ENCODE measurements at regions not wholly inside any gene's neighbourhood (a gene's known extent, or its start where the extent isn't known, plus 50 kb on each side); places are given as distances from the start of the nearest gene placed in this dataset.

DNA sequence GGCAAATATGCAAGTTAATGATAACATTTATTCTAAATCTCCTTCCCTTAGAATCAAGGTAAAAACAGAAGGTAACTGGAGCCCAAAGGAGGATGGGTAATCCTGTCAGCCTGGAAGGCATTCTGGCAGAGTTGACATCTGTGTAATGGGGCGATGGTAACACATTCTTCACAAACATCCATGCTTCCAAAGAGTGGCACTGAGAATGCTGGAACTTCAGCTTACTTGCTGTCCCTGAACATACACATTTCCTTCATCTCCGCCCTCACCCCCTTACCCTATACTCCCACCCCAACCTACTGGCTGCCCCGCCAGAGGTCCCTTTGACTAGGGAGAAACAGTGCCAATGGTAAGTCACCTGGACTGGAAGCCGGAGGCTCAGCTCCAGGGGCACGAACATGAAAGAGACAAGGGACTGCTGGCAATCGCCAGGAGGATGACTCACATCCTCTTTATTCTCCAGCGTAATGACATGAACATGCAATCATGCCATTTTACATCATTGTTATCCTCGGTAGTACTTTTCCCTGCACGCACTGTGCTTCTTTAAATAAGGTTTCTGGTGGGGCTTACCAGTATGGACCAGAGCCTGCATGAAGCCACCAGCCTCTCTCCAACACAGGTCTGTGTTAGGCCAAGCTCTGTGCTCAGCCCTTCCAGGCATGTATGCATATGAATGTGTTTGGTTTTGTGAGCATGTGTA is 694.2 kb upstream of the TENM3 start:
- FAIRE-seq = no peak

DNA sequence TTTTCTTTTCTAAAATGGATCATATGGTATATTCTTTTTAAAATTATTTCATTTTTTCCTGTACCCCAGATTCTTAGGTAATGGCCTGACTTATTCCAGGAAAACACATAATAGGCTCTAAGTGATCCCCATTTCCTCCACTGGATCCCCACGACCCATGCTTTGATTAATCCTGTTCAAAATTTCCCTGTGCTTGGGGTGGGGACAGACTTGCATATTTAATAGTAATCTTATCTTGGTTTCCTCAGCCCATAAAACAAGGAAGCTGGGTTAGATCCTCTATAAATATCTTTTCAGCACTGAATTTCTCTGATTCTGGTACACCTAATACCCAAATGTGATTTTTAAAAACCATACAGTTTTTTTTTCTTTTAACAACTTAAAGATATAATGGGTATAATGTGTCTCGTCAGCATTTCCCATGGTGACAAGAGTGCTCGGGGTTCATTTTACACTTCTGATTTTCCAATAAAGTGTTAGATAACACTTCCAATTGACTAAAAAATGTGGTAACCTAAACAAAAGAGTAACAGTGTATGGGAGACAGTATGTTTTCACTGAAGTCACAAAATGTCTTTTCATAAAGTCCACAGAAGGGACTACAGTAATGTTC is 693.5 kb upstream of the TENM3 start:
- no peak for FAIRE-seq

DNA sequence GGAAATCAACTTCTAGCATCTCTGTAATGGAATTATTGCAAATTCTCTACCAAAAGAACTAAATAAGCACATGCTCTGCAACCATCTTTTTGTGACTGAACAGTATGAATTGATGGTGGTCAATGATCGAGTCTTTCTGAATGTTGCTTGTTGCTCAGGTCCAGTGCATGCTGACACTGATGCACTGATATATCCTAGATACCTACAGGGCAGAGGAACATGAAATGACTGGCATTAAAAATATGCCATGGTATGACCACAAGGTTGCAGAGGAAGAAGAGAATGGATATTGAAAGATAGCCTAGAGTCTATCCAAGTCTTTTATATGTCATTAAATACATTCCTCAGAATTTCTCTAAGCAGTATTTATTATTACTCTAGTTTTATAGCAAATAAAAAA is 692.8 kb upstream of the TENM3 start:
- no peak for FAIRE-seq

DNA sequence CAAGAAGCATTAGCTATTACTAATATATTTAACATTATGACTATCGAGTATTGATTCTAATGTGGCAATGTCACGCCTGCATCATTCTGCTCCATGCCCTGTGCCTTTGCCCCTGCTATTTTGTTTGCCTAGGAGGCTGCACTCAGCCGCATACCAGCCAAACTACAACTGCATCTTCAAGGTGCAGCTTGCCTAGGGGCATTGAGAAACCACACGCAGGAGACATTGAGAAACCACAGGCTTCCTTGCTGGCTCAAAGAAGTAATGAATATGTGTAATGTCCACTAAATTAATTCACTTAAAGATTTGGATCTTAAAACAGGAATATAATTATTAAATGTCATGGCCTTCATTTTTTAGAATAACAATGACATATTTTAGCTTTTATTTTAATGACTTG is 683.6 kb upstream of the TENM3 start:
- FAIRE-seq = no peak

DNA sequence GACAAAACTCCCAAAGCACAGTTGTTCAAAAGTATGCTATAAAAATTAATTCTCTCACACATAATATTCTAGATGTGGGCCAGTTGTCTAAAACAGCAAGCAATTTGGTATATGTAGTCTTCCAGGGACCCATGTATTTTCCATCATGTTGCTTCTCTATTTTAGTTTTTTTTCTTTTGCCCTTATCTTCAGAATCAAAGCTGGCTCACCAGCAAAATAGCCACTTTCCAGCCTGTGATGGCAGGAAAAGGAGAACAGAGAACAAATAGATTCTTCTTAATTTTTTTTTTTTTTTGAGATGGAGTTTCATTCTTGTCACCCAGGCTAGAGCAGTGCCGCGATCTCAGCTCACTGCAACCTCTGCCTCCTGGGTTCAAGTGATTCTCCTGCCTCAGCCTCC is 680.8 kb upstream of the TENM3 start:
- FAIRE-seq = no peak

DNA sequence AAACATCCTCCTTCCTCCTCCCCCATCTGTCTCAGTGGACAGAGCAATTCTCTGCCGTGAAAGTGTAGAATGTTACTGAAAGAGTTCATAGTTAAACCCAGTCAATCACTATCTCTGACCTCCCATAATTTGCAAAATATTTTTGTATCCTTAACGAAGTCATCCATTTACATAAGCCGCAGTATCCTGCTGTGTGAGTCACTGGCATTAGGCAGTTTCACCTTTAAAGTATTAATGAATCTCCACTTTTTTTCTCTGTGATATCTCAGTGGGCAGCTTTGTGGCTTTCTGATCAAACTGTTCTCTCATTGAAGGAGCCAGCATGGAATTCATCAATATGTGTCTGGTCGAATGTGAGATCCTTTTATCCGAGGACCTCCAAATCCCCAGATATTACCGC is 678.6 kb upstream of the TENM3 start:
- no peak for FAIRE-seq

DNA sequence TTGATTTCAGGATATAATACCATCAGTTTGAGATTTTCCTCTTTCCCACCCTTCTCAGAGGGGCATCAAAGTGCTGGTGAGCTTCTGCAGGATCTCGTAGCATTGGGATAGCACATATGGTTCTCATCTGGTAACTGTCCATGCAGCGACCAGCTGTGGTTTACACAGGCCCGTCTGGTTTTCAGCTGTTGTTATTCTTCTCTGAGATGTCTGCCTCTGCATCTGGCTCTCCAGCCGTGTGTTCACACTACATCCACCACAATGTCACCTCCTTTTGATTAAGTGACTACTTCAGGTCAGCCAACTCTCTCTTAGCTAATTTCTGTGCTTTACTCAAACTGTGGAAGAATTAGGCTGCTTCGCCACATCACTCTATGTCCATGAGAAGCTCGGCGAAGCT is 676.7 kb upstream of the TENM3 start:
- no peak for FAIRE-seq

DNA sequence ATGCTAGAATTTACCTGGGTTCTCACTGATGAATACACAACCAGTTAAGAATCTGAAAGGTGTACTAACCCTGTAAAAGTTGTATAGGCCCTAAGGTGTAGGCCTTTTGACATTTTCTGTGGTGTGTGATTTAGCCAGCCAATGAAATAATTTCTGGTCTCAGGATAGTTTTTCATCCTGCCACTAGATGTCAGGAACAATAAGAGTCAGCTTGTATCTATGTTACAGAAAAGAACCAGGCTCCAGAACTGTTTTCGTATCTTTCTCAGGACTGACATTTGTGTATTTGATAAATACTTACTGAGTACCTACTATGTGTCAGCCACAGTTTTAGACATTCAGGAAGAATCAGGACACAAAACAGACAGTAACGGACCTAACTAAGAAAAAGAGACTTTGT is 673.6 kb upstream of the TENM3 start:
- no peak for FAIRE-seq

DNA sequence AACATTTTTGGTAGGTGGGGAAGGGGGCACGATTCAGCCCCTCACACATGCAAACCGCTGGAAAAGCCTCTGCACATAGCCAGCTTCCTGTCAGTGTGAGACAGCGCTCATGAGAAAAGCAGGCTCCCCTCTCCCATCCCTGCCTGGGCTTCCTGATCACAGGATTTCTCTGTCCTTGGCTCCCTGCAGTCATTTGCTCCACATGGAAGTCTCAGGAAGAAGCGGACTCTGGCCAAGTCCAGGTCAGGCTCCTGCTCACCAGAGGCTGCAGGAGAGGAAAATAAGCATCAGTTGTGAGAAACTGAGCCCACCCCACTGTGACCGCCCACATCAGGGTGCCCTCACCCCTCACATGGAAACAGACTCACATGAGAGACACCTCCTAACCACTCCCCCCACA is 664.3 kb upstream of the TENM3 start:
- no peak for FAIRE-seq

DNA sequence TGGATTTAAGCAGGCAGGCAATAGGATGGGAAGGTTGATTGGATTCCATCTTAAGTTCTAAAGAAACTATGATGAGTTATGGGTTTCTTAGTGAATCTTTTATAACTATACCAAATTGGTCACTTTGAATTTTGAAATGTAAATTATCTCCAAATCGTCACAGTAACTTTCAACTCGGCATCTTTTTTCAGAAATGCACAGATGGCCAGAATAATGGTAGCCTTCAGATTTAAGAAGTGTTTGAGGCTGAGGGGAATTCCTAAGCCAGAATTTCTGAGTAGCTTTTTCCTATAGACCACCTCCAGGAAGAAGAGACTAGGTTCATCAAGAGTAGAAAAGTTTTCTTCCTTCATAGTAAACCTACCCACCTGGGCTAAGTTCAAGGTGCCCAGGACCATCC is 663.7 kb upstream of the TENM3 start:
- FAIRE-seq = no peak

DNA sequence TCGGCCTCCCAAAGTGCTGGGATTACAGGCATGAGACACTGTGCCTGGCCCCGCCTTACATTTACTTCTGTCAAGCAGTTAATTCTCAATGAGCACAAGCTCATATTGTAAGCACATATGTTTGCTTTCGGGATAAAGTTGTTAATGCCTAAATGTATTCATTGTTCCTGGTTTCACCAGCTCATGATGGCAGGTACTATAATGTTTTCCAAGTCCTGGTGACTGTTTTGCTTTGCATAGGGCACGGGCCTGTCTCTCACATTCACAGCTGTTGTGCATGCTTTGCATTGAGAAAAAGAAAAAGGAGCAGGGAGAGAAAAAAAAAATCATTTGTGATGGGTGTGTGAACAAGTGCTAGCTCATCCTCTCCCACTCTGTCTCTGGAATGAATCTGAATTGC is 661.2 kb upstream of the TENM3 start:
- FAIRE-seq = no peak

DNA sequence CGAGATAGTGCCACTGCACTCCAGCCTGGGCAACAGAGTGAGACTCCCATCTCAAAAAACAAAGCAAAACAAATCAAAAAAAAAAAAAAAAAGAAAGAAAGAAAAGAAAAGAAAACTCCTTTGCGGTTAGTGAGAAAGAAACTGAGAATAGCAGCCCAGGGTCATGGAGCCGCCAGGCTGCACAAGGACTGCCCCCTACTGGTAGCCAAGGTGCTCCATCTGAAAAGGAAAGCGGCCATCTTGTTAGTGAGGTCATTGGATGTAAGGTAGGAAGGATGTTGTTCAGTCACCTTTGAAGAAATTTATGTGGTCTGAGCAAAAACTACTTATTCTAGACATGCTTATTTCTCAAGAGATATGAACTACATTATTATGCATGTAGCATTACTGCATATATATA is 660.6 kb upstream of the TENM3 start:
- FAIRE-seq = no peak

DNA sequence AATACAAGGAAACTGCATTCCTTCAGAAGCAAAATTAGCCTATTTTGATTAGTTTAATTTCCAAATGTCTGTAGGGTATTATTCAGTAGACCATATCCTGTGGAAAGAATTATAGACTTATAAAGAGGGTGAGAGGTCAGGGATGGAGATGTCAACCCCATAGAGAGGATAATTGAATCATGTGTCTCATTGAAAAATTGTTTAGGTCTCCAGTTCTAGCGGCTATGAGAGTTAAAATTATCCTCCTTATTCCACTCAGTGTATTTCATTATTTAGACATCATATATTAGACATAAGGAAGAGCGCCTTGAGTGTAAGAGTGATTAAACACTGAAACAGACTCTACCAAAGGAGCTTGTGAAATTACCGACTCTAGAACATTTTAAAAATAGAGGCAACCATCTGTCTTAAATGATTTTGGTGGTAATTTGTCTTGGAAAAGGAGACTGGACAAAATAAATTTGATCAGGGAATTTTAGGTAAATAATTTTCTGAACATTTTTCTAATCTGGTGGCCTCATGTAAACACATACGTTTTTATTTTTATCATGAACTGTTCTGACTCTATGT is 654.4 kb upstream of the TENM3 start:
- FAIRE-seq = no peak

DNA sequence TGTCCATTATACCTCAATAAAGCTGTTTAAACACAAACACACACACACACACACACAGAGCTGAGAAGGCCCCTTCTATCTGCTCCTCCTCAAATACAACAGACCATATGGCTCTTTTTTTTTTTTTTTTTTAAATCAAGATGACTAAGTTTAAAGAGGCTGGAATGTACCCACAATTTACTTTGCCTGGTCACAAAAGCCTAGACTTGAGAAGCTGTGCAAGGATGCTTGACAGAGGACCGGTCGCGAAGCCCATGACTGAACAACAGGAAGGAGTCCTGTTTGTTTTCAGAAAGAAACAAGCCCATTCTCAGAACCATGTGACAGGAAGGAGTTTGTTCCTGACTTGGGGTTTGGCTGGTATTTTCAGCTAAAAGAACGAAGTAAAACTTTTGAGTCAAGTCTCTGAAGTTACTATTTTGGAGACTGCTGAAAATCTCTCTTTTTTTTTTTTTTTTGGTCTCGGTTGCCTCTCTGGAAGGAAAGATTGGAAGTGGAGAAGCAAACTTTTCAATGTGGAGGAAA is 650.9 kb upstream of the TENM3 start:
- FAIRE-seq = no peak

DNA sequence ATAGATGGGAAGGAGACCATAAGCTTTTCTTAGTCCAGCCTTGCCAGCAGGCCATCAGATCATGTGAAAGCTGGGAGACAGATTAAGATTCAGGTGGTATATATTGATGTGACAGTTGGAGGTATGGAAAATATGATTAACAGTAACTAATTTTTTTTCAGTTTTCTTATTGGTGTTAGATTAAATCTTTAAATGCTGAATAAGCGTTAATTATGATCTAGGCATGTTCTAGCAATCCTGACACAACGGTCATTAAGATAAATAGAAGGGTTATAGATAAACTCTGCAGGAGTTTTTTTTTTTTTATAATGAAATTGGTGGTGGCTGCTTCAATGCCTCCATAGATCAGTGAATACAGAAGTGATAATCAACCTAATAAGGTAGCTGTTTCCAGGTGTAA is 649.5 kb upstream of the TENM3 start:
- no peak for FAIRE-seq

DNA sequence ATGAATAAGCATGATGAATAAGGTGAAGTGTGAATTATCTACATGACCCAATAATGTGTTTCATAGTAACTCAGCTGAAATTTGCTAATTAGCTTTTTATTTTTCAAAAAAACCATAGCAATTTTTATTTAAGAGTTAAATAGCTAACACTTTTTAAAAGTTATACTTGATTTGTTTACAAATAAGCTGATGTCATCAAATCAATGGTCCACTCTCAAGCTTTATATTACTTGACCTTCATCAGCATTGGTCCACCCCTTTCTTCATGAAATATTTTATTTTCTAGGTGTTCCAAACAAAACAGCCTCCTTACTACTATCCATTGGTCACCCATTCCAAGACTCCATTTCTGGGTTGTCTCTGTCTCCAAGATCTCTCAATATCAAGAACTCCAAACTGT is 649.0 kb upstream of the TENM3 start:
- no peak for FAIRE-seq

DNA sequence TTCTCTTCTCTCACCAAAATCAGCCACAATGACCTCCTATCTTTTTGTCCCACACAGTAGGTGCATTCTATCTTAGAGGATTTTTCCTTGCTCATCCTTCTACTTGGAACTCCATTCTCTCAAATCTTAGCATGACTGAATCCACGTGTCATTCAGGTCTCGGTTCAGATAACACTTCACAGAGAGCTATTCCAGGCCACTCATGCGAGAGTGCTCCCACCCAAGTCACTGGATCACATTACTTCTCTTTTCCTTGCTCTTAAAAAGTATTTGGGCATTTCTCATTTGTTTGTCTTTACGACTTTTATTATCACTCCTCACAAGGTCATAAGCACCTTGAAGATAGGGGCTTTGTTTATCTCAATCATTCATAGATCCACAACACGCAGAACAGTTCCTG is 647.5 kb upstream of the TENM3 start:
- FAIRE-seq = no peak

DNA sequence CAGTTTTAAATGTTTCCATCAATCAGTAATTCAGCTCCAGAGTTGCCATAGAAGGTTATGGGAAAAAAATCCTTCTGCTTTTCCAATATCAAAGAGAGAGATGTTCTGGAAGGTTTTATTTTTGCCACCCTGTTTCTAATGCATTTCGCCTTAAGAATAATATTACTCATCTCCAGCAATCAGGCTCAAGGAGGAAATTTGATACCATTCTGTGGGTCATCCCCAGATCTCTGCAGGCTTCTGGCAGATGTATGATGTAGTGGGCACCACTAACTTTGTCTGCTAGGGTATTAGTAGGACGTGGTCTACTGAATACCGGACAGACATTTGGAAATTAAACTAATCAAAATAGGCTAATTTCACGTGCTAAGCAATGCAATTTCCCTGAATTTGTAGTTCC is 645.4 kb upstream of the TENM3 start:
- no peak for FAIRE-seq

DNA sequence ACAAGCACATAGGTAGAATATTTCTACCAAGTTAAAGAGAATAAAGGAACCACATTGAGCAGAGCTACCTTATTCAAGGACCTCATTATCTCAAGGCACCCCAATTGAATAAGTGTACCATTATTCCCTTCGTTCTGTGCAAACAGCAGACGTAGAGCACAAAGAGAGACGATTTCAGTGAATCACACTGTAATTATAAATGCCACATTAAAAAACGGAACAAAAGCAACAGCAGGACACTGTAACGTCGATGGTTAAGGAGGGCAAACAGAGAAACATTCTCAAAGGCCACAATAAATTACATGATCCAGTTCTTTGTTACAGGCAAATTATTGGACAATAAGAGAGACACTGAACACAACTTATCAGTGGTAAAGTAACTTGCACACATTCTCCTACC is 644.1 kb upstream of the TENM3 start:
- no peak for FAIRE-seq

DNA sequence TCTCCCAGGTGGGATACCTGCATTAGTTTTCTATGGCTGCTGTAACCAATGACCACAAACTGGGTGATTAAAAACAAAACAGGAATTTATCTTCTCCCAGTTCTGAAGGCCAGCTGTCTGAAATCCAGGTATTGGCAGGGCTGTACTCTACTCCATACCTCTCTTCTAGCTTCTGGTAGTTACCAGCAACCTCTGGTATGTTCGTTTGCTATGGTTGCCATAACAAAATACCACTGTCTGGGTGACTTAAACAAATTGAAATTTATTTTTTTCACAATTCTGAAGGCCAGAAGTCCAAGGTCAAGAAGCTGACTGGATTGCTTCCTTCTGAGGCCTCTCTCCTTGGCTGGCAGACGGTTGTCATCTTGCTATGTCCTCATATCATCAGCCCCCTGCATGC is 642.1 kb upstream of the TENM3 start:
- FAIRE-seq = no peak

DNA sequence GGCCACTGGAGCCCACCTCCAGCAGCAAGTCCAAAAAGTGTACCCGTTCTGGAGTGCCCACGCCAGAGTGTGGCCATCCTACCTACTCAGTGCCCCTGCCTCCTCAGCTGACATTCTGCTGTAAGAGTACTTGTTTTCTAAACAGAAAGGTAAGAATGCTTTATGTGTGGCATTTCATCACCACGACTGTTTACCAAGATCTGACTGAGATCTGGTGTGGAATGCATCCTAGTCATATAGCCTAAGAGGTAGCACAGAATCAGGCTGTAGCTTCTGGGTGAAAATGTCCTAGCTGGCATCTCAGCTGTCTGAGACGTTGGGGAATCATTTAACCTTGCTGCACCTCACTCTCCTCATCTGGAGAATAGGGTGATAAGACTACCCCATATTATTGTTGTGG is 638.7 kb upstream of the TENM3 start:
- FAIRE-seq = no peak

DNA sequence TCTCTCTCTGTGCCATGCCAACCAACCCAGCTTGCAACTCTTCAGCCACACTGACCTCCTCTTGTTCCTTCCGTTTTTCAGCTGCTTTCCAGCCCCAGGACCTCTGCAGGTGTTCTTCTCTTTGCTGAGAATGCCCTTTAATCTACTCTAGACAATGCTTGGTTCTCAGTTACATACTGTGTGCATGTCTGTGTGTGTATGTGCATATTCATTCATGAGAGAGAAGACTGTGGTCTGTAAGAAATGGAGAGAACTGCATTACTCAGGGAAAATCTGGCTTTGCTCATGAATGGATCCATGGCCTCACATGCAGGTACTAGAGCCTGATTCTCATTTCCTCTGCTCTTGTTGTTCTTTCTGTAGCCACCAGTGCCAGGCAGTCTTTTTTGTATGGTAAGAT is 636.9 kb upstream of the TENM3 start:
- FAIRE-seq = no peak

DNA sequence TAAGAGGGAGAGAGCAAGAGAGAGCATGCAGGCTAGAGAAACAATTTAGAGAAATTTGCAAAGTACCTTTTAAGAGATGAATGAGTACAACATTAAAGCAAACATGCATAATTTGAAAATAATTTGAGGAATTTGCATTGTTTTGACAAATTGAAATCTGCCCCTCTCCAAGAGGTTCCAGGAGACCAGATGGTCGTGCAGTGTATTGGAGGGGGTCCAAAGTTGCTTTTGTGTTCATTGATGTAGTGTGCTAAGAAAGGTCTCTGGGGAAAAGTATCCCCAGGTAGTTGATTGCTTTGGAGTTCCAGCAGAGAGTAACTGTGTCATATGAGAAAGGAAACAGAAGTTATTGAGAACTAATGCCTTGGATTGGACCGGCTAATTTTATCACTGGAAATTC is 635.0 kb upstream of the TENM3 start:
- no peak for FAIRE-seq

DNA sequence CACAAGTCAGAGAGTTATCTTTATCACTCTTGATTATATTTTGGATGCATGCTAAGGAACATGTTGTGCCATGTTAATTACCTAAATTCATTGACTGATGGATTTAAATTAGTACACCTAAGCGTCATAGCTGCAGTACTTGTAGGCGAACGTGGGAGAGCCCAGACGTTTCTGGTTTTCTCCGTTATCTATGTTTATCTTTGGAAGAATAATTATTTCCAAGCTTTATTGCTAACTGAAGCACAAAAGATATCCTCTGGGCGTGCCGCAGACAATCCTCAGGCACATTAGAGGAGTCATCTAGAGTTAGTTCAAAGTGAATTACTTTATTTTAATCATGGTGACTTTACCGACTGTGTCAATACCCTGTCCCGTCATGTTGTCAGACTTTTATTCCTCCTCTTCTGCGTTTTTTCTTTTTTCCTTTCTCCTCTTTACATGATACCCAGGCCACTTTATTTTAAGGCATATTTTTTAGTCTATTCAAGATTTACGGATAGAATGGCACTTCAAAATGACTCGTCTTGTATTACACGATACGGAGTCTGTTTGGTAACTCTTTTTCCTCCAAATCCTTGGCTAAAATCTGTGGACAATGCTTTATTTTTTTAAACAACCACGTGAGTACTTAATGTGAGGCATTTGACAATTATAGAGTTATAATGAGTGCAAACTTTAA is 632.0 kb upstream of the TENM3 start:
- no peak for FAIRE-seq
